Suppressor macrophage treated with lipopolysaccharide for 4 hours (primary cell): ENCODE measurements at regions not wholly inside any gene's neighbourhood (a gene's known extent, or its start where the extent isn't known, plus 50 kb on each side); places are given as distances from the start of the nearest gene placed in this dataset.

ENCODE experiments used
- DNase-seq: peaks from one replicate; pipeline ENCODE4 v3.0.0-alpha.2; 2020

GRCh38 chr10:44240584-44241205 lies 144.2 kb downstream of the CXCL12 start:
- no peak for DNase-seq

GRCh38 chr10:44238212-44238611 lies 146.7 kb downstream of the CXCL12 start:
- no peak for DNase-seq

GRCh38 chr10:44237364-44238049 lies 147.4 kb downstream of the CXCL12 start:
- DNase-seq: no peak

- no peak for DNase-seq
Measured at GRCh38 chr10:44235363-44235762, 149.5 kb downstream of the CXCL12 start.

GRCh38 chr10:44234483-44234875 lies 150.4 kb downstream of the CXCL12 start:
- no peak for DNase-seq

- no peak for DNase-seq
Measured at GRCh38 chr10:44233561-44234482, 151.1 kb downstream of the CXCL12 start.

GRCh38 chr10:44217274-44217820 lies 167.6 kb downstream of the CXCL12 start:
- DNase-seq: no peak

GRCh38 chr10:44216073-44216472 lies 168.8 kb downstream of the CXCL12 start:
- DNase-seq: no peak

- DNase-seq: no peak
Measured at GRCh38 chr10:44209811-44210210, 175.1 kb downstream of the CXCL12 start.

- DNase-seq: no peak
Measured at GRCh38 chr10:44207160-44207559, 177.7 kb downstream of the CXCL12 start.

GRCh38 chr10:44206127-44206818 lies 178.6 kb downstream of the CXCL12 start:
- DNase-seq: no peak

GRCh38 chr10:44205067-44205466 lies 179.8 kb downstream of the CXCL12 start:
- no peak for DNase-seq

- DNase-seq: no peak
Measured at GRCh38 chr10:44203535-44203934, 181.4 kb downstream of the CXCL12 start.

- no peak for DNase-seq
Measured at GRCh38 chr10:44202952-44203351, 181.9 kb downstream of the CXCL12 start.

GRCh38 chr10:44201656-44202055 lies 183.2 kb downstream of the CXCL12 start:
- DNase-seq: no peak

- no peak for DNase-seq
Measured at GRCh38 chr10:44201011-44201410, 183.9 kb downstream of the CXCL12 start.

GRCh38 chr10:44199991-44200655 lies 184.8 kb downstream of the CXCL12 start:
- DNase-seq: no peak

- DNase-seq: no peak
Measured at GRCh38 chr10:44199267-44199666, 185.6 kb downstream of the CXCL12 start.

- DNase-seq: no peak
Measured at GRCh38 chr10:44198780-44199097, 186.2 kb downstream of the CXCL12 start.

- DNase-seq: no peak
Measured at GRCh38 chr10:44198096-44198779, 186.7 kb downstream of the CXCL12 start.

- DNase-seq: no peak
Measured at GRCh38 chr10:44197646-44198045, 187.3 kb downstream of the CXCL12 start.

- no peak for DNase-seq
Measured at GRCh38 chr10:44196336-44196735, 188.6 kb downstream of the CXCL12 start.
